H9 (cell line): ENCODE measurements at regions not wholly inside any gene's neighbourhood (a gene's known extent, or its start where the extent isn't known, plus 50 kb on each side); places are given as distances from the start of the nearest gene placed in this dataset.
"Not testable (repeated sequence)": the region's sequence is repeated elsewhere in the genome, so short reads cannot be mapped to it uniquely, and the experiment has no call there.

Experiments
- DNase-seq: peaks from one replicate; pipeline ENCODE4 v3.0.0-alpha.2; 2017
- H2AFZ ChIP-seq: one replicate; pipeline ENCODE4 v1.6.1; 2013; ENCODE audit warnings: mild to moderate bottlenecking, low read length, control low read depth, moderate library complexity
- H2AK5ac ChIP-seq: 2 replicates; pipeline ENCODE4 v1.6.1; 2013; ENCODE audit warnings: low read length, control low read depth, mixed read lengths; ENCODE audit not compliant: insufficient read length
- H2BK120ac ChIP-seq: one replicate; pipeline ENCODE4 v1.6.1; 2013; ENCODE audit warnings: low read depth, mild to moderate bottlenecking, low read length, control low read depth, inconsistent platforms; ENCODE audit not compliant: poor library complexity, severe bottlenecking
- H2BK12ac ChIP-seq: 2 replicates; pipeline ENCODE4 v1.6.1; 2013; ENCODE audit warnings: low read length, control low read depth, mixed read lengths, low read depth; ENCODE audit not compliant: insufficient read length
- H2BK15ac ChIP-seq: 2 replicates; pipeline ENCODE4 v1.6.1; 2013; ENCODE audit warnings: low read depth, low read length, control low read depth
- H2BK20ac ChIP-seq: one replicate; pipeline ENCODE4 v1.6.1; 2013; ENCODE audit warnings: low read depth, mild to moderate bottlenecking, low read length, control low read depth, inconsistent platforms; ENCODE audit not compliant: poor library complexity, severe bottlenecking
- H2BK5ac ChIP-seq: 2 replicates; pipeline ENCODE4 v1.6.1; 2013; ENCODE audit warnings: low read length, control low read depth, mixed read lengths; ENCODE audit not compliant: insufficient read length
- H3K14ac ChIP-seq: 2 replicates; pipeline ENCODE4 v1.6.1; 2013; ENCODE audit warnings: low read length, control low read depth; ENCODE audit not compliant: insufficient read depth
- H3K18ac ChIP-seq: 2 replicates; pipeline ENCODE4 v1.6.1; 2013; ENCODE audit warnings: low read depth, mild to moderate bottlenecking, mixed read lengths, low read length, control low read depth; ENCODE audit not compliant: insufficient read length
- H3K23ac ChIP-seq: 2 replicates; pipeline ENCODE4 v1.6.1; 2013; ENCODE audit warnings: low read length, control low read depth, mixed read lengths, low read depth; ENCODE audit not compliant: insufficient read length
- H3K23me2 ChIP-seq: 2 replicates; pipeline ENCODE4 v1.6.1; 2013; ENCODE audit warnings: low read depth, mild to moderate bottlenecking, mixed read lengths, low read length, control low read depth; ENCODE audit not compliant: insufficient read length, poor library complexity, severe bottlenecking
- H3K27ac ChIP-seq: 2 replicates; pipeline ENCODE4 v1.5.1; 2013; ENCODE audit warnings: low read length, control low read depth, mixed read lengths, low read depth; ENCODE audit not compliant: insufficient read length
- H3K27me3 ChIP-seq: 2 replicates; pipeline ENCODE4 v1.6.1; 2013; ENCODE audit warnings: low read length, control low read depth, inconsistent platforms; ENCODE audit not compliant: insufficient read depth
- H3K4ac ChIP-seq: 2 replicates; pipeline ENCODE4 v1.6.1; 2013; ENCODE audit warnings: low read depth, mild to moderate bottlenecking, control low read depth, inconsistent platforms, low read length, moderate library complexity
- H3K4me1 ChIP-seq: 2 replicates; pipeline ENCODE4 v1.6.1; 2013; ENCODE audit warnings: low read length, control low read depth, inconsistent platforms; ENCODE audit not compliant: insufficient read depth
- H3K4me2 ChIP-seq: 2 replicates; pipeline ENCODE4 v1.6.1; 2013; ENCODE audit warnings: low read length, control low read depth, mixed read lengths; ENCODE audit not compliant: insufficient read length, insufficient read depth
- H3K56ac ChIP-seq: 2 replicates; pipeline ENCODE4 v1.6.1; 2013; ENCODE audit warnings: low read depth, mild to moderate bottlenecking, mixed read lengths, low read length, control low read depth; ENCODE audit not compliant: insufficient read length
- H3K79me1 ChIP-seq: 2 replicates; pipeline ENCODE4 v1.6.1; 2013; ENCODE audit warnings: low read depth, mild to moderate bottlenecking, moderate library complexity, low read length, control low read depth, inconsistent platforms; ENCODE audit not compliant: insufficient read depth, poor library complexity, severe bottlenecking
- H3K79me2 ChIP-seq: 2 replicates; pipeline ENCODE4 v1.6.1; 2013; ENCODE audit warnings: low read length, control low read depth, inconsistent platforms; ENCODE audit not compliant: insufficient read depth
- H3K9ac ChIP-seq: 2 replicates; pipeline ENCODE4 v1.6.1; 2013; ENCODE audit warnings: low read length, control low read depth, mixed read lengths; ENCODE audit not compliant: insufficient read length; ENCODE audit errors: extremely low read depth
- H3K9me3 ChIP-seq: one replicate; pipeline ENCODE4 v1.6.1; 2013; ENCODE audit warnings: low read depth, low read length, inconsistent platforms; ENCODE audit not compliant: control insufficient read depth
- H3T11ph ChIP-seq: one replicate; pipeline ENCODE4 v1.6.1; 2013; ENCODE audit warnings: mild to moderate bottlenecking, low read length, control low read depth, inconsistent platforms
- H4K20me1 ChIP-seq: one replicate; pipeline ENCODE4 v1.6.1; 2013; ENCODE audit not compliant: control insufficient read depth, insufficient read length, insufficient read depth
- H4K5ac ChIP-seq: 2 replicates; pipeline ENCODE4 v1.6.1; 2013; ENCODE audit warnings: low read depth, mild to moderate bottlenecking, mixed read lengths, low read length, control low read depth; ENCODE audit not compliant: insufficient read length
- H4K8ac ChIP-seq: replicated peaks from 2 replicates; pipeline ENCODE4 v1.6.1; 2013; ENCODE audit warnings: low read length, control low read depth, mixed read lengths, low read depth; ENCODE audit not compliant: insufficient read length
- H4K91ac ChIP-seq: 2 replicates; pipeline ENCODE4 v1.6.1; 2013; ENCODE audit warnings: low read depth, mild to moderate bottlenecking, moderate library complexity, mixed read lengths, low read length, control low read depth; ENCODE audit not compliant: insufficient read length
- H3K27ac Mint-ChIP-seq, 3 experiments: 2 replicates in 2 of 3; 3 replicates in 1 of 3; pipeline ENCODE4 v1.8.0; 2020 to 2021; ENCODE audit warnings: mixed read lengths in 3 of 3, mild to moderate bottlenecking in 1 of 3, moderate library complexity in 1 of 3
- H3K27me3 Mint-ChIP-seq: 2 replicates; pipeline ENCODE4 v1.8.0; 2021; ENCODE audit warnings: low read depth, mild to moderate bottlenecking, moderate library complexity, mixed read lengths
- H3K36me3 Mint-ChIP-seq, 3 experiments: 2 replicates in 2 of 3; 3 replicates in 1 of 3; pipeline ENCODE4 v1.8.0; 2020 to 2021; ENCODE audit warnings: low read depth in 3 of 3, mixed read lengths in 3 of 3; ENCODE audit not compliant: insufficient read depth in 1 of 3
- H3K4me1 Mint-ChIP-seq, 2 experiments: 2 replicates each; pipeline ENCODE4 v1.8.0; 2020; ENCODE audit warnings: mixed read lengths in 2 of 2
- H3K4me3 Mint-ChIP-seq, 2 experiments: 2 replicates in 1 of 2; 3 replicates in 1 of 2; pipeline ENCODE4 v1.8.0; 2020 to 2021; ENCODE audit warnings: mild to moderate bottlenecking in 2 of 2, mixed read lengths in 2 of 2, moderate library complexity in 1 of 2
- H3K9me3 Mint-ChIP-seq, 2 experiments: 2 replicates in 1 of 2; 3 replicates in 1 of 2; pipeline ENCODE4 v1.8.0; 2020; ENCODE audit warnings: mild to moderate bottlenecking in 2 of 2, mixed read lengths in 2 of 2, moderate library complexity in 1 of 2
- CTCF ChIP-seq: fragments of 200-600 bp; sonication (generic); conservative IDR thresholded peaks from 3 replicates; pipeline ENCODE4 v1.8.0; 2021; ENCODE audit warnings: antibody characterized with exemption, mild to moderate bottlenecking
- WGBS: extraction: QIAGEN DNeasy Blood & Tissue Kit; methylation state at CpG from one replicate; pipeline ENCODE4 v1.1.7; 2013; ENCODE audit warnings: missing lambda C conversion rate, low lambda C conversion rate, mixed read lengths; ENCODE audit not compliant: insufficient read length; ENCODE audit errors: extremely low coverage; 5-methylcytosine and 5-hydroxymethylcytosine counted together

GRCh38 chr16:86232496-86232895, 277.8 kb upstream of the FOXF1 start:
- Histone ChIP-seq H3K56ac (no peak overlapping the region), H2AFZ (no peak overlapping the region), H4K20me1 (no peaks in the 10 kb centered on the region), H3K23me2 (no peaks in the 10 kb centered on the region), H3K4ac (no peak overlapping the region), H3K23ac (no peak overlapping the region), H3K4me1 (no peaks in the 10 kb centered on the region), H2BK12ac (no peak overlapping the region), H3T11ph (no peak overlapping the region), H3K79me1 (no peaks in the 10 kb centered on the region), H2BK20ac (no peak overlapping the region), H4K91ac (no peak overlapping the region), H3K27ac (no peak overlapping the region), H2BK15ac (no peak overlapping the region), H3K4me2 (no peak overlapping the region), H2AK5ac (no peak overlapping the region), H4K8ac (no peak overlapping the region), H3K9ac (no peak overlapping the region), H2BK5ac (no peak overlapping the region), H3K14ac (no peak overlapping the region), H3K79me2 (no peaks in the 10 kb centered on the region), H3K27me3 (no peaks in the 10 kb centered on the region), H2BK120ac (no peak overlapping the region), H3K18ac (no peak overlapping the region), H3K9me3 (no peaks in the 10 kb centered on the region), H4K5ac (no peak overlapping the region)
- H3K4me3 Mint-ChIP-seq = no peak overlapping the region
- DNase-seq = no peak
- WGBS = no CpG with 5 or more reads among the region's 9 CpGs
- peaks cover 0 to 8% of the 10 kb centered on the region in 2 experiments; a peak in 2 of 4 replicates for H3K4me1 Mint-ChIP-seq
- TF ChIP-seq CTCF = no peak
- H3K9me3 Mint-ChIP-seq = peaks cover 6 to 8% of the 10 kb centered on the region in 2 experiments
- no peak overlapping the region for H3K27ac Mint-ChIP-seq
- H3K36me3 Mint-ChIP-seq = peaks cover 4 to 6% (median 4%) of the 10 kb centered on the region in 3 experiments; a peak in 6 of 7 replicates
- H3K27me3 Mint-ChIP-seq = peaks cover 23% of the 10 kb centered on the region

GRCh38 chr16:86233506-86233905, 276.8 kb upstream of the FOXF1 start:
- not testable (repeated sequence) for H3K79me1 ChIP-seq, H3K23me2 ChIP-seq, H2BK20ac ChIP-seq, H4K5ac ChIP-seq, H2AFZ ChIP-seq, H2AK5ac ChIP-seq, H3K14ac ChIP-seq, H3K4me3 Mint-ChIP-seq, H3K9me3 ChIP-seq, H3K36me3 Mint-ChIP-seq, H2BK12ac ChIP-seq, H2BK5ac ChIP-seq, H3K18ac ChIP-seq, H3K27ac ChIP-seq, H2BK15ac ChIP-seq, H3K9ac ChIP-seq, H3K79me2 ChIP-seq, H3K9me3 Mint-ChIP-seq, H3K23ac ChIP-seq, H3K4me1 ChIP-seq, H3K4ac ChIP-seq, H2BK120ac ChIP-seq, H3K56ac ChIP-seq, H3K4me2 ChIP-seq, H3T11ph ChIP-seq, H4K91ac ChIP-seq, H3K4me1 Mint-ChIP-seq, H3K27ac Mint-ChIP-seq, H4K8ac ChIP-seq, DNase-seq, H4K20me1 ChIP-seq, H3K27me3 ChIP-seq
- WGBS = no CpG with 5 or more reads among the region's 15 CpGs
- peaks cover 20% of the 10 kb centered on the region for H3K27me3 Mint-ChIP-seq
